SK-N-SH treated with all-trans-retinoic acid at 6 μM for 48 hours (cell line): ENCODE measurements at regions not wholly inside any gene's neighbourhood (a gene's known extent, or its start where the extent isn't known, plus 50 kb on each side); places are given as distances from the start of the nearest gene placed in this dataset.

Source experiments
- ATAC-seq: fragments of 200-7000 bp; cut with Tn5 transposase; 3 replicates; pipeline ENCODE4 v1.9.1; 2020; ENCODE audit warnings: mild to moderate bottlenecking, moderate library complexity
- BACH2 ChIP-seq: fragments of 250-450 bp; sonication (Bioruptor Pico); IDR thresholded peaks from 2 replicates; pipeline ENCODE4 v1.9.0; 2021; ENCODE audit warnings: mild to moderate bottlenecking, borderline replicate concordance
- CREB5 ChIP-seq: fragments of 250-450 bp; sonication (Bioruptor Pico); IDR thresholded peaks from 2 replicates; pipeline ENCODE4 v1.5.1; 2020; ENCODE audit warnings: low read depth, mild to moderate bottlenecking, moderate library complexity
- CSDC2 ChIP-seq: fragments of 250-450 bp; sonication (Bioruptor Pico); IDR thresholded peaks from 2 replicates; pipeline ENCODE4 v1.5.0; 2020; ENCODE audit warnings: mild to moderate bottlenecking, moderate library complexity
- CSRNP3 ChIP-seq: fragments of 250-450 bp; sonication (Bioruptor Pico); IDR thresholded peaks from 2 replicates; pipeline ENCODE4 v1.5.1; 2021; ENCODE audit warnings: mild to moderate bottlenecking, moderate library complexity
- ESRRG ChIP-seq: fragments of 250-450 bp; sonication (Bioruptor Pico); IDR thresholded peaks from 2 replicates; pipeline ENCODE4 v1.6.1; 2021; ENCODE audit warnings: mild to moderate bottlenecking
- ISL1 ChIP-seq: fragments of 250-450 bp; sonication (Bioruptor Pico); IDR thresholded peaks from 2 replicates; pipeline ENCODE4 v2.1.2; 2022; ENCODE audit warnings: mild to moderate bottlenecking, moderate library complexity
- OSR1 ChIP-seq: fragments of 250-450 bp; sonication (Bioruptor Pico); IDR thresholded peaks from 2 replicates; pipeline ENCODE4 v1.8.0; 2022; ENCODE audit warnings: moderate library complexity, mild to moderate bottlenecking, inconsistent platforms
- PATZ1 ChIP-seq: fragments of 250-450 bp; sonication (Bioruptor Pico); IDR thresholded peaks from 2 replicates; pipeline ENCODE4 v1.8.0; 2020; ENCODE audit warnings: mild to moderate bottlenecking, moderate library complexity, borderline replicate concordance
- POU6F1 ChIP-seq: fragments of 250-450 bp; sonication (Bioruptor Pico); IDR thresholded peaks from 2 replicates; pipeline ENCODE4 v1.8.0; 2021; ENCODE audit warnings: low read depth, mild to moderate bottlenecking, moderate library complexity, borderline replicate concordance
- PPARA ChIP-seq: fragments of 250-450 bp; sonication (Bioruptor Pico); IDR thresholded peaks from 2 replicates; pipeline ENCODE4 v1.5.0; 2020; ENCODE audit warnings: mild to moderate bottlenecking, borderline replicate concordance
- RARB ChIP-seq: fragments of 250-450 bp; sonication (Bioruptor Pico); IDR thresholded peaks from 2 replicates; pipeline ENCODE4 v1.8.0; 2021; ENCODE audit warnings: mild to moderate bottlenecking, moderate library complexity
- SNAI2 ChIP-seq: fragments of 250-450 bp; sonication (Bioruptor Pico); IDR thresholded peaks from 2 replicates; pipeline ENCODE4 v1.5.0; 2020; ENCODE audit warnings: mild to moderate bottlenecking, moderate library complexity
- TCF4 ChIP-seq: fragments of 250-450 bp; sonication (Bioruptor Pico); IDR thresholded peaks from 2 replicates; pipeline ENCODE4 v1.8.0; 2021; ENCODE audit warnings: mild to moderate bottlenecking, moderate library complexity, borderline replicate concordance
- TOX ChIP-seq: fragments of 250-450 bp; sonication (Bioruptor Pico); IDR thresholded peaks from 2 replicates; pipeline ENCODE4 v1.8.0; 2021; ENCODE audit warnings: mild to moderate bottlenecking, moderate library complexity, borderline replicate concordance
- TSHZ2 ChIP-seq: fragments of 250-450 bp; sonication (Bioruptor Pico); IDR thresholded peaks from 2 replicates; pipeline ENCODE4 v1.5.0; 2020; ENCODE audit warnings: mild to moderate bottlenecking, moderate library complexity
- ZC3H10 ChIP-seq: fragments of 250-450 bp; sonication (Bioruptor Pico); IDR thresholded peaks from 2 replicates; pipeline ENCODE4 v1.5.1; 2021; ENCODE audit warnings: mild to moderate bottlenecking, moderate library complexity
- ZFP3 ChIP-seq: fragments of 250-450 bp; sonication (Bioruptor Pico); IDR thresholded peaks from 2 replicates; pipeline ENCODE4 v1.5.0; 2020; ENCODE audit warnings: mild to moderate bottlenecking, moderate library complexity
- ZFP30 ChIP-seq: fragments of 450-650 bp; formaldehyde crosslinking; IDR thresholded peaks from 2 replicates; pipeline ENCODE4 v1.5.0; 2022; ENCODE audit warnings: mild to moderate bottlenecking, moderate library complexity
- ZNF565 ChIP-seq: fragments of 450-650 bp; formaldehyde crosslinking; conservative IDR thresholded peaks from 2 replicates; pipeline ENCODE4 v1.5.0; 2020; ENCODE audit warnings: low read depth, mild to moderate bottlenecking, moderate library complexity
- ZNF70 ChIP-seq: fragments of 450-650 bp; formaldehyde crosslinking; IDR thresholded peaks from 2 replicates; pipeline ENCODE4 v1.5.0; 2020; ENCODE audit warnings: mild to moderate bottlenecking, moderate library complexity
- ZNF8 ChIP-seq: fragments of 450-650 bp; formaldehyde crosslinking; IDR thresholded peaks from 2 replicates; pipeline ENCODE4 v1.5.0; 2020; ENCODE audit warnings: mild to moderate bottlenecking, moderate library complexity

- TF ChIP-seq ISL1 (no peak), ZFP3 (CRISPR knock-in tag) (no peak), SNAI2 (CRISPR knock-in tag) (no peak), PPARA (no peak), ZNF70 (no peak), OSR1 (CRISPR knock-in tag) (no peak), ZNF565 (no peak), CREB5 (CRISPR knock-in tag) (no peak), CSRNP3 (no peak), PATZ1 (CRISPR knock-in tag) (no peak), RARB (CRISPR knock-in tag) (no peak), ZFP30 (CRISPR knock-in tag) (no peak), ZC3H10 (CRISPR knock-in tag) (no peak)
- TF ChIP-seq, all 23 proteins: peak for 0
- ATAC-seq, result no peak
These were observed 441.0 kb downstream of the TLE4 start for GRCh38 chr9:80012557-80013330.

GRCh38 chr9:80009204-80009603 lies 437.4 kb downstream of the TLE4 start:
- no peak for ATAC-seq
- TF ChIP-seq ZFP3 (CRISPR knock-in tag) (no peak), CREB5 (CRISPR knock-in tag) (no peak), RARB (CRISPR knock-in tag) (no peak), SNAI2 (CRISPR knock-in tag) (no peak), ZFP30 (CRISPR knock-in tag) (no peak), ISL1 (no peak), POU6F1 (CRISPR knock-in tag) (no peak), CSDC2 (CRISPR knock-in tag) (no peak), ZNF70 (no peak), ZNF8 (CRISPR knock-in tag) (no peak), ZNF565 (no peak), ESRRG (no peak), BACH2 (no peak), PATZ1 (CRISPR knock-in tag) (no peak), ZC3H10 (CRISPR knock-in tag) (no peak), TSHZ2 (CRISPR knock-in tag) (no peak), TCF4 (CRISPR knock-in tag) (no peak), TOX (no peak)
